HG03520 (cell line): ENCODE measurements at regions not wholly inside any gene's neighbourhood (a gene's known extent, or its start where the extent isn't known, plus 50 kb on each side); places are given as distances from the start of the nearest gene placed in this dataset.
"Not testable (repeated sequence)": the region's sequence is repeated elsewhere in the genome, so short reads cannot be mapped to it uniquely, and the experiment has no call there.

Experiments used
- ATAC-seq: cut with Tn5 transposase; IDR thresholded peaks from one replicate; pipeline ENCODE4 v1.9.1; 2021; ENCODE audit warnings: mild to moderate bottlenecking, moderate library complexity; ENCODE audit not compliant: unreplicated experiment

- ATAC-seq = no peak
Observed at GRCh38 chr16:80092681-80093080, 448.1 kb upstream of the DYNLRB2 start.

- not testable (repeated sequence) for ATAC-seq
Observed at GRCh38 chr16:80091453-80091852, 449.3 kb upstream of the DYNLRB2 start.

- no peak for ATAC-seq
Observed at GRCh38 chr16:80085606-80086005, 455.2 kb upstream of the DYNLRB2 start.

- no peak for ATAC-seq
Observed at GRCh38 chr16:80084614-80085013, 456.2 kb upstream of the DYNLRB2 start.

- no peak for ATAC-seq
Observed at GRCh38 chr16:80084163-80084562, 456.6 kb upstream of the DYNLRB2 start.

GRCh38 chr16:80082906-80083305, 457.9 kb upstream of the DYNLRB2 start:
- no peak for ATAC-seq

GRCh38 chr16:80081846-80082245, 458.9 kb upstream of the DYNLRB2 start:
- no peak for ATAC-seq

GRCh38 chr16:80080287-80080851, 460.4 kb upstream of the DYNLRB2 start:
- no peak for ATAC-seq

- no peak for ATAC-seq
Observed at GRCh38 chr16:80079072-80079471, 461.7 kb upstream of the DYNLRB2 start.

GRCh38 chr16:80077696-80078095, 463.1 kb upstream of the DYNLRB2 start:
- ATAC-seq = no peak

- ATAC-seq = no peak
Observed at GRCh38 chr16:80074329-80074728, 466.5 kb upstream of the DYNLRB2 start.

- ATAC-seq = no peak
Observed at GRCh38 chr16:80071964-80072456, 468.8 kb upstream of the DYNLRB2 start.

GRCh38 chr16:80066805-80067580, 466.5 kb upstream of the MAF start:
- no peak for ATAC-seq

GRCh38 chr16:80065541-80065940, 465.0 kb upstream of the MAF start:
- no peak for ATAC-seq

- ATAC-seq = no peak
Observed at GRCh38 chr16:80063713-80064069, 463.2 kb upstream of the MAF start.

GRCh38 chr16:80063031-80063712, 462.6 kb upstream of the MAF start:
- ATAC-seq = no peak

- ATAC-seq = no peak
Observed at GRCh38 chr16:80062361-80063030, 462.0 kb upstream of the MAF start.

GRCh38 chr16:80060470-80060869, 459.9 kb upstream of the MAF start:
- no peak for ATAC-seq

GRCh38 chr16:80059836-80060235, 459.3 kb upstream of the MAF start:
- ATAC-seq = no peak

GRCh38 chr16:80058214-80058613, 457.7 kb upstream of the MAF start:
- no peak for ATAC-seq

GRCh38 chr16:80056324-80056723, 455.8 kb upstream of the MAF start:
- no peak for ATAC-seq
